ENCODE measurements at regions not wholly inside any gene's neighbourhood (a gene's known extent, or its start where the extent isn't known, plus 50 kb on each side); places are given as distances from the start of the nearest gene placed in this dataset.
"Not testable (repeated sequence)": the region's sequence is repeated elsewhere in the genome, so short reads cannot be mapped to it uniquely, and the experiment has no call there.

- POLR2A ChIA-PET: no interaction called here
- H3K27me3 ChIP-seq (ENCODE audit: control insufficient read depth in 2 of 2, insufficient read depth in 2 of 2, low read length in 2 of 2): peaks cover 0 to 5% of the 10 kb centered on the region in 2 experiments
- H3K27ac ChIP-seq (ENCODE audit: insufficient read depth, low read depth, low read length): no peak overlapping the region
- H4K20me1 ChIP-seq (replicated peaks; ENCODE audit: control insufficient read depth, extremely low read depth, insufficient read depth, low read length): no peaks in the 10 kb centered on the region
- H3K79me2 ChIP-seq (ENCODE audit: control insufficient read depth, insufficient read depth, low read length): no peaks in the 10 kb centered on the region
- BruUV-seq (replicated peaks): no TSS peak
- no peaks in the 10 kb centered on the region for H3K9me1 ChIP-seq (replicated peaks; ENCODE audit: control insufficient read depth, extremely low read depth, insufficient read depth, low read length)
- no peak for TF ChIP-seq MYC (IDR thresholded peaks at IDR 0.05; ENCODE audit: low read depth, low read length)
- no peak for TF ChIP-seq GATA2 (IDR thresholded peaks at IDR 0.05; ENCODE audit: insufficient read depth, insufficient read length, low read depth, low read length)
- TF ChIP-seq POLR2A (IDR thresholded peaks at IDR 0.05; ENCODE audit: low read depth, low read length): no peak
- TF ChIP-seq EZH2 (IDR thresholded peaks at IDR 0.05; ENCODE audit: borderline replicate concordance, low read depth, low read length, severe bottlenecking): no peak
- intact Hi-C loops (cut with micrococcal nuclease): no loop called here
- H3K9ac ChIP-seq (replicated peaks; ENCODE audit: extremely low read depth, insufficient read depth, low read length): no peak overlapping the region
- DNase-seq (ENCODE audit: low read depth, low spot score) (no peak), FAIRE-seq (no peak)
- CTCF ChIA-PET: no interaction called here
- H3K9me3 ChIP-seq (replicated peaks; ENCODE audit: control insufficient read depth, insufficient read depth, low read length): no peaks in the 10 kb centered on the region
- no peak overlapping the region for H3K4me3 ChIP-seq (replicated peaks in 1 of 3; ENCODE audit: insufficient read depth in 1 of 3, low read depth in 1 of 3, low read length in 3 of 3)
- H3K4me1 ChIP-seq (ENCODE audit: control insufficient read depth, extremely low read depth, insufficient read depth, low read length): no peaks in the 10 kb centered on the region
- no peaks in the 10 kb centered on the region for H3K36me3 ChIP-seq (ENCODE audit: control insufficient read depth in 2 of 2, extremely low read depth in 1 of 2, insufficient read depth in 2 of 2, low read length in 2 of 2)
- dilution Hi-C loops (cut with MboI; ENCODE audit: extremely low pct_ligation_motif_present, low sequenced_read_pairs): no loop called here
- no peak overlapping the region for H2AFZ ChIP-seq (ENCODE audit: low read depth, low read length)
- H3K4me2 ChIP-seq (ENCODE audit: insufficient read depth, low read length): no peak overlapping the region
Observed at GRCh38 chr14:34275530-34275929, 186.5 kb downstream of the SPTSSA start.

- intact Hi-C loops (cut with micrococcal nuclease): no loop called here
- TF ChIP-seq MAX (IDR thresholded peaks at IDR 0.05; ENCODE audit: insufficient read depth, insufficient read length): no peak
- TF ChIP-seq MYC (IDR thresholded peaks at IDR 0.05; ENCODE audit: low read depth, low read length): no peak
- TF ChIP-seq GATA2 (IDR thresholded peaks at IDR 0.05; ENCODE audit: insufficient read depth, insufficient read length, low read depth, low read length): no peak
- TF ChIP-seq JUN (IDR thresholded peaks at IDR 0.05; ENCODE audit: borderline replicate concordance, insufficient read depth, insufficient read length, low read depth): no peak
- TF ChIP-seq CTCF (IDR thresholded peaks at IDR 0.05; ENCODE audit: extremely low read depth in 1 of 2, insufficient read depth in 1 of 2, low read depth in 1 of 2, low read length in 2 of 2): no peak
- TF ChIP-seq FOS (IDR thresholded peaks at IDR 0.05; ENCODE audit: borderline replicate concordance, insufficient read depth, low read length): no peak
- TF ChIP-seq POLR2AphosphoS5 (IDR thresholded peaks at IDR 0.05; ENCODE audit: insufficient read depth, low read depth, low read length): no peak
- no peak for TF ChIP-seq EZH2 (IDR thresholded peaks at IDR 0.05; ENCODE audit: borderline replicate concordance, low read depth, low read length, severe bottlenecking)
- TF ChIP-seq POLR2A (IDR thresholded peaks at IDR 0.05; ENCODE audit: low read depth, low read length): no peak
- no peak overlapping the region for H3K9ac ChIP-seq (replicated peaks; ENCODE audit: extremely low read depth, insufficient read depth, low read length)
- POLR2A ChIA-PET: no interaction called here
- H3K27ac ChIP-seq (ENCODE audit: insufficient read depth, low read depth, low read length): no peak overlapping the region
- dilution Hi-C loops (cut with MboI; ENCODE audit: extremely low pct_ligation_motif_present, low sequenced_read_pairs): no loop called here
- H3K79me2 ChIP-seq (ENCODE audit: control insufficient read depth, insufficient read depth, low read length): no peaks in the 10 kb centered on the region
- CTCF ChIA-PET: no interaction called here
- no peaks in the 10 kb centered on the region for H3K36me3 ChIP-seq (ENCODE audit: control insufficient read depth in 2 of 2, extremely low read depth in 1 of 2, insufficient read depth in 2 of 2, low read length in 2 of 2)
- H2AFZ ChIP-seq (ENCODE audit: low read depth, low read length): no peak overlapping the region
- no peak overlapping the region for H3K4me2 ChIP-seq (ENCODE audit: insufficient read depth, low read length)
- no peaks in the 10 kb centered on the region for H3K4me1 ChIP-seq (ENCODE audit: control insufficient read depth, extremely low read depth, insufficient read depth, low read length)
- no TSS peak for BruUV-seq (replicated peaks)
- H3K9me3 ChIP-seq (replicated peaks; ENCODE audit: control insufficient read depth, insufficient read depth, low read length): no peaks in the 10 kb centered on the region
- no peaks in the 10 kb centered on the region for H3K9me1 ChIP-seq (replicated peaks; ENCODE audit: control insufficient read depth, extremely low read depth, insufficient read depth, low read length)
- DNase-seq (ENCODE audit: low read depth, low spot score) (no peak), FAIRE-seq (no peak)
- no peak overlapping the region for H3K4me3 ChIP-seq (replicated peaks in 1 of 3; ENCODE audit: insufficient read depth in 1 of 3, low read depth in 1 of 3, low read length in 3 of 3)
- peaks cover 0 to 5% of the 10 kb centered on the region in 2 experiments for H3K27me3 ChIP-seq (ENCODE audit: control insufficient read depth in 2 of 2, insufficient read depth in 2 of 2, low read length in 2 of 2)
- no peaks in the 10 kb centered on the region for H4K20me1 ChIP-seq (replicated peaks; ENCODE audit: control insufficient read depth, extremely low read depth, insufficient read depth, low read length)
Observed at GRCh38 chr14:34275078-34275477, 187.0 kb downstream of the SPTSSA start.

- BruUV-seq (replicated peaks); DNase-seq (ENCODE audit: low read depth, low spot score); H3K4me2 ChIP-seq (ENCODE audit: insufficient read depth, low read length); intact Hi-C loops (cut with micrococcal nuclease); H2AFZ ChIP-seq (ENCODE audit: low read depth, low read length); dilution Hi-C loops (cut with MboI; ENCODE audit: extremely low pct_ligation_motif_present, low sequenced_read_pairs); H3K9ac ChIP-seq (replicated peaks; ENCODE audit: extremely low read depth, insufficient read depth, low read length); H3K27ac ChIP-seq (ENCODE audit: insufficient read depth, low read depth, low read length); H3K9me1 ChIP-seq (replicated peaks; ENCODE audit: control insufficient read depth, extremely low read depth, insufficient read depth, low read length); H4K20me1 ChIP-seq (replicated peaks; ENCODE audit: control insufficient read depth, extremely low read depth, insufficient read depth, low read length); H3K4me3 ChIP-seq (replicated peaks in 1 of 3; ENCODE audit: insufficient read depth in 1 of 3, low read depth in 1 of 3, low read length in 3 of 3); H3K9me3 ChIP-seq (replicated peaks; ENCODE audit: control insufficient read depth, insufficient read depth, low read length); FAIRE-seq; H3K27me3 ChIP-seq (ENCODE audit: control insufficient read depth in 2 of 2, insufficient read depth in 2 of 2, low read length in 2 of 2); H3K4me1 ChIP-seq (ENCODE audit: control insufficient read depth, extremely low read depth, insufficient read depth, low read length); H3K79me2 ChIP-seq (ENCODE audit: control insufficient read depth, insufficient read depth, low read length); H3K36me3 ChIP-seq (ENCODE audit: control insufficient read depth in 2 of 2, extremely low read depth in 1 of 2, insufficient read depth in 2 of 2, low read length in 2 of 2); POLR2A ChIA-PET: not testable (repeated sequence)
- CTCF ChIA-PET: interaction anchor here (0.6 kb wide), 1 partner anchor 288 kb away, joined by 3 read pairs; no protein-coding TSS in a partner anchor
Observed at GRCh38 chr14:34273716-34274115, 188.3 kb downstream of the SPTSSA start.

All from endothelial cell of umbilical vein (primary cell).